BE2C (cell line): ENCODE measurements at regions not wholly inside any gene's neighbourhood (a gene's known extent, or its start where the extent isn't known, plus 50 kb on each side); places are given as distances from the start of the nearest gene placed in this dataset.

Experiments used
- DNase-seq: peaks from one replicate; pipeline ENCODE4 v3.0.0-alpha.2; 2020
- H3K27me3 ChIP-seq: fragments of 250-450 bp; sonication (Bioruptor Pico); 2 replicates; pipeline ENCODE4 v1.5.1; 2020; ENCODE audit warnings: mild to moderate bottlenecking
- H3K36me3 ChIP-seq: fragments of 250-450 bp; sonication (Bioruptor Pico); 2 replicates; pipeline ENCODE4 v1.5.1; 2020; ENCODE audit warnings: mild to moderate bottlenecking
- H3K4me1 ChIP-seq: fragments of 250-450 bp; sonication (Bioruptor Pico); 2 replicates; pipeline ENCODE4 v1.5.1; 2020
- H3K4me3 ChIP-seq: 2 replicates; pipeline ENCODE4 v1.5.1; 2011; ENCODE audit warnings: low read depth, low read length
- H3K9me3 ChIP-seq: fragments of 250-450 bp; sonication (Bioruptor Pico); 2 replicates; pipeline ENCODE4 v1.5.1; 2020
- CTCF ChIP-seq: IDR thresholded peaks from 2 replicates; pipeline ENCODE4 v1.5.1; 2012; ENCODE audit warnings: mild to moderate bottlenecking, low read depth, low read length

- no peak for TF ChIP-seq CTCF
- Histone ChIP-seq H3K36me3 (no peaks in the 10 kb centered on the region), H3K9me3 (no peaks in the 10 kb centered on the region), H3K4me3 (no peak overlapping the region), H3K27me3 (no peaks in the 10 kb centered on the region), H3K4me1 (no peaks in the 10 kb centered on the region)
- DNase-seq = no peak
Observed at GRCh38 chr2:226658555-226658954, 141.1 kb downstream of the IRS1 start.

- H3K4me3 ChIP-seq = no peak overlapping the region
Observed at GRCh38 chr2:226657340-226658053, 142.1 kb downstream of the IRS1 start.

GRCh38 chr2:226656367-226656766, 143.3 kb downstream of the IRS1 start:
- no peak for TF ChIP-seq CTCF
- Histone ChIP-seq H3K4me3 (no peak overlapping the region), H3K9me3 (no peaks in the 10 kb centered on the region), H3K36me3 (no peaks in the 10 kb centered on the region), H3K4me1 (no peaks in the 10 kb centered on the region), H3K27me3 (no peaks in the 10 kb centered on the region)
- DNase-seq = no peak

More at GRCh38 chr2:226657340-226658053, 142.1 kb downstream of the IRS1 start:
- TF ChIP-seq CTCF = no peak
- no peaks in the 10 kb centered on the region for H3K36me3 ChIP-seq
- H3K4me1 ChIP-seq = no peaks in the 10 kb centered on the region
- DNase-seq = no peak
- no peaks in the 10 kb centered on the region for H3K27me3 ChIP-seq
- H3K9me3 ChIP-seq = no peaks in the 10 kb centered on the region

- Histone ChIP-seq H3K9me3 (no peaks in the 10 kb centered on the region), H3K4me1 (no peaks in the 10 kb centered on the region), H3K4me3 (no peak overlapping the region), H3K27me3 (no peaks in the 10 kb centered on the region), H3K36me3 (no peaks in the 10 kb centered on the region)
- no peak for DNase-seq
- no peak for TF ChIP-seq CTCF
Observed at GRCh38 chr2:226655871-226656270, 143.7 kb downstream of the IRS1 start.

DNA sequence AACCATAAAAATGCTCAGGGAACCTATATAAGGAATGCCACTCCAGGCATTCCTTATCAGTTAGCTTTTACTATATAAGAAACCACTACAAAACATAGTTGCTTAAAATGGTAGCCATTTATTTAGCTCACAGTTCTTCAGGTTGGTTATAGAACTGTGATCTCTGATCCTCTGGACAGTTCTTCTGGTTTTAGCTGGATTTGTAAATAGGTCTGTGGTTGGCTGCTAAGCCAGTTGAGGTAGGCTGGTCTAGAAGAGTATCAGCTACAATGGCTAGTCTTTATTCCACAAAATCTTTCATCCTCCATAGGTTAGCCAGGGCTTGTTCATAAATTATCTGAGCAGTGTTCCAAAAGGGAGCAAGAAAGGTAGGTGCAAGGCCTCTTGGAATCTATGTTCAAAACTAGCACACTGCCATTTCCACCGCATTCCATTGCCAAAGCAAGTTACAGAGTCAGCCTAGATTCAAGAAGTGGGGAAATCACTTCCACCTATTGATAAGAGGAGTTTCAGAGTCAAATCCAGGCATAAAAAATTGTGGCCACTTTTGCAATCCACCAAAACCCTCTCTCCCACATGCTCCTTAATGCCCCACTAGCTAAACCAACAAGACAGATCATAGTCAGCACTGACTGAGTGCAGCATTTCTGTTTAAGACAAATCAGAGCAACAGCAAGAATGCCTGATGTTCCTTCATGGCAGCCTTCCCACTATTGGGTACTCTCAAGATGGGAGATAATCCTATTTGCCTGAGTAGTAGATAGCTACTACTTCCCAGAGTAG, 146.4 kb downstream of the IRS1 start:
- no peaks in the 10 kb centered on the region for H3K9me3 ChIP-seq
- no peak overlapping the region for H3K4me3 ChIP-seq
- DNase-seq = no peak
- no peaks in the 10 kb centered on the region for H3K4me1 ChIP-seq
- no peaks in the 10 kb centered on the region for H3K36me3 ChIP-seq
- no peak for TF ChIP-seq CTCF
- no peaks in the 10 kb centered on the region for H3K27me3 ChIP-seq

DNA sequence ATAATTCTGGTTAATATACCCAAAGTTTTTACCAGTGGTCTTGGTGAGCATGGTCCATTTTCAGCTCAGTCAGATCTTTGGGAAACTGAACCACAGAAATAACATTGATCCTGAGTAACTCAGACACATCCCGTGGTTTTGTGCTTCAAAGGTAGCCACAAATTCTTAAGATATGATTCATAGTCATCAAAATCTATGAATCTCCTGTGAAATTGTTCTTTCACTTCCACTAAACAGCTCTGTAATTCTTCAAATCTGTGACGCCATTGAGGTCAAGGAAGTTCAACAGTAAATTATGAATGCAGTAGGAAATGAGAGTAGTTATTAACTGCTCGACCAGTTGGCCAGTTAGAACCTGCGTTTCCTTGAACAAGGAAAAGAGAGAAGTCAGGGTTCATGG, 147.3 kb downstream of the IRS1 start:
- Histone ChIP-seq H3K36me3 (no peaks in the 10 kb centered on the region), H3K9me3 (no peaks in the 10 kb centered on the region), H3K4me1 (no peaks in the 10 kb centered on the region), H3K27me3 (no peaks in the 10 kb centered on the region), H3K4me3 (no peak overlapping the region)
- DNase-seq = no peak
- TF ChIP-seq CTCF = no peak
